CD4-positive, alpha-beta T cell treated with Interleukin-17A for 4 hours (primary cell): ENCODE measurements at regions not wholly inside any gene's neighbourhood (a gene's known extent, or its start where the extent isn't known, plus 50 kb on each side); places are given as distances from the start of the nearest gene placed in this dataset.
A peak's percentile ranks its signal among the peaks of the same experiment; 100 is the strongest.

ENCODE experiments used
- DNase-seq: peaks from one replicate; pipeline ENCODE4 v3.0.0-alpha.2; 2020; ENCODE audit warnings: mixed read lengths

DNA sequence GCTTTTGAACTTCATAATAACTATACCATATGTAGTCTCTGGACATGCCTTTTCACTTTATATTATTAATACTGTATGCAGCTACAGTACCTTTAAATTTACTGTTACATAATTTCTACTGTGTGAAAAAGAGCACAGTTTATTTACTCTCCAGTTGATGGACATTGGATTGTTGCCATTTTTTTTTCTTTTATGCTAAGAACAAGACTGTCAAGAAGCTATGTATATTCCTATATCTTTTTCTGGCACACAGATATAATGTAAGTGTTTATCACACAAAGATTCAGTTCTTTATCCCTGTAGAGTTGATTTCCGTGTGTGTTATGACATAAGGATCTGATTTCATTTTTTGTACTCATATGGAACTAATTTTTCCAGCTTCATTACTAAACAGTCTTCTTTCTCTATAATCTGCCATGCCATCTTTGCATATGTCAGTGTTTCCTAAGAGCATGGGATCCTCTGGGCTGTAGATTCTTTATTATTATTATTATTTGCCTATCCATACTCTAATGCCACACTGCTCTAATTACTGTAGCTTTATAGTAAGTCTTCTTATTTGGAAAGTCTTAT, 593.0 kb upstream of the ATP2B1 start:
- DNase-seq = no peak

DNA sequence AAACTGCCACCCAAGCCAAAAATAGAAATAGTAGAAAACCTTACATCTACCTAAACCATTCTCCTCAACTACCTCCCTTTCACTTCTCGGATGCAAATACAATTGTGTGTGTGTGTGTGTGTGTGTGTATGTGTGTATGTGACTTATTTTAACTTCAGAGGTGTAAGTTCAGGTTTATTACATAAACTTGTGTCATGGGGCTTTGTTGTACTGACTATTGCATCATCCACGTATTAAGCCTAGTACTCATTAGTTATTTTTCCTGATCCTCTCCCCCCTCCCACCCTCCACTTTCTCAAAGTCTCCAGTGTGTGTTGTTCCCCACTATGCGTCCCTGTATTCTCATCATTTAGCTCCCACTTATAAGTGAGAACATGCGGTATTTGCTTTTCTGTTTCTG, 592.5 kb upstream of the ATP2B1 start:
- DNase-seq = no peak

- DNase-seq = no peak
Observed at GRCh38 chr12:90299666-90300065, 591.0 kb upstream of the ATP2B1 start.

- DNase-seq = no peak
Observed at GRCh38 chr12:90299121-90299520, 590.5 kb upstream of the ATP2B1 start.

DNA sequence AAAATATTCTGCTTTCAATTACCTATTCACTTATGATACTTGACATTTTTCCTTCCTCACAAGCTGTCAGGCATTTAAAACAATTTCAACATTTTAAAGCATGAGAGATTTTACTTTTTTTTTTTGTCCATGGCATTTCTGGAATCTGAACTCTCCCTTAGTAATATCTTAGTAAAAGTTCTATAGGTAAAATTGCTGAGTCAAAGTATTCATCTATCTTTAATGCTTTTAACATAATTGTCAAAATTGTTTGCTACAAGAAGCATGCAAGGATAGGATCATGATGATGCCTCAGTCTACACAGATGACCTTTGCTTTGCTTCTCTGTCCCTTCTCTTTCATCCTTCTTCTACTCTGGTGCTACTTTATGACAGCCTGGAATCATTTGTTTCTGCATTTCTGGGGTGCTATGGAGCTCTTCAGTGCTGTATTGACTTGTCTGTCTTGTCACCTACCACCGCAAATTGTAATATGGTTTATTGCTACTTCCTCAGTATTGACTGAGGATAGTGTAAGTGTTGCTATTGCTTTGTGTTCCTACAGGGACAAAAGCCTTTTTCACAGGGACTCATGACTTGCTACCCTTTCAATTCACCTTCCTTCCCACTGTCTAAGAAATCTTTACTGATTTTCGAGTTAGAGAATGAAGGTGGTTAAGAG, 589.8 kb upstream of the ATP2B1 start:
- no peak for DNase-seq

DNA sequence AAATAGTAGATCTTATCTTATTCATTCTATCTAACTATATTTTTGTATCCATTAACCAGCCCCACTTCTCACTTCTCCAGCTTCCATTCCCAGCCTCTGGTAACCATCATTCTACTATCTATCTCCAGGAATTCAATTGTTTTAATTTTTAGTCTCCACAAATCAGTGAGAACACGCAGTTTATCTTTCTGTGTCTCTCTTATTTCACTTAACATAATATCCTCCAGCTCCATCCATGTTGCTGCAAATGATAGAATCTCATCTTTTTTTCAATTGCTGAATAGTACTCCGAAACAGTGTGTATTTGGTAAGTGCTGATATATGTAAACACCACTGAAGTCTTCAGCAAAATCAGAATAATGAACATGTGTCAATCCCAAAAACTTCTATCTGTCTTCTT, 587.2 kb upstream of the ATP2B1 start:
- DNase-seq = no peak

DNA sequence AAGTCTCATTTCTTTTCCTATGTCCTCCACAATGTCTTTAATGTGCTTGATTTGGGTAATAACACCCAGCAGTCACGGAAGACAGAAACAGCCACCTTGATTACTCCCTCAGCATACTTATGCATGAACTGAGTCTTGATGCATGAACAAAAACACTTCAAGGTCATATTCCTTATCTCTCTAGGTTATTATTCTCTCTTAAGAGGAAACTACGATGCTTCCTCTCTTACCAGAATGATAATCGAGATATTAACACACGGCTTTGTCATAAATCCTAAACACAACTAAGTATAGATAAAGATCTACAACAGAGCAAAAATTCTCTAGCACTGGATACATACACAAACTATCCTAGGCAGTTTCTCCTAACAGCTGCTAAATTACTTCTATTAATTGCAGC, 583.5 kb upstream of the ATP2B1 start:
- no peak for DNase-seq

DNA sequence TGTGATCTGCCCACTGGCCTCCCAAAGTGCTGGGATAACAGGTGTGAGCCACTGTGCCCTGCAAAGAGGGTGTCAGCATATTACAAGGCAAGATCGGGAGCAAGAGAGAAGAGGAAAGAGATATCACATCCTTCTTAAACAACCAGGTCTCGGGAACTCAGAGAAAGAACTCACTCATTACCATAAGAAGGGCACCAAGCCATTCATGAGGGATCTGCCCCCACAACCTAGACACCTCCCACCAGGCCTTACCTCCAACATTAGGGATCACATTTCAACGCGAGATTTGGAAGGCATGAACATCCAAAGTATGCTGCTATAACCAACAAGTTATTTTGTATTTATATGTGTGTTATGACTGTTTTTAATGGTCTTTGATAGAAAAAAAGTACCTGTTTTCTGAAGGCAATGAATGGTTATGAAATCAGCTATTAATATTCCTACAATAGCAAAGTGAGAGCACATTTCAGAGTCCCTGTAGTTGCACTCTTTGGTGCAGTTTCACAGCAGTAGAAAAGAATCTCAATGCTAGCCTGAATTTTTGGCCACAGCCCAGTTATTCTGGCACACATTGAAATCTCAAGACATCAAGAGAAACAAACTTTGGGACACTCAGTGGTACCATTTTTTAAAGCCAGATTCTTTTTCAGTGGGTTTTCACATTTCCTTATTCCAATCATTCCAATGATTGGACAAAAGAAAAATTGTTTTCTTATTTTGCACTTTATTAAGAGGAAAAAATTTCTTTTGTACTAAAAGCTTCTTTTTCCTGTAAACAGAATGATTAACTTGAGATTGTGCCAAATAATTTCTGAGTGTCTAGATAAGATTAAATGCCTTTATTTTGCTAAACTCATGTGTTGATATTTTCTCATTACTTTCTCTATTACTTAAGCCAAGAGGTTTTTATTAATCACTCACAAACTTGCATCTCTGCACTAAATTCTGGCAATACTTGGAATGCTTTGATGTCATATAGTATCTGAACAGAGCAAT, 582.6 kb upstream of the ATP2B1 start:
- no peak for DNase-seq

GRCh38 chr12:90287585-90287984, 578.9 kb upstream of the ATP2B1 start:
- DNase-seq = no peak

GRCh38 chr12:90281154-90281868, 572.7 kb upstream of the ATP2B1 start:
- DNase-seq = no peak

DNA sequence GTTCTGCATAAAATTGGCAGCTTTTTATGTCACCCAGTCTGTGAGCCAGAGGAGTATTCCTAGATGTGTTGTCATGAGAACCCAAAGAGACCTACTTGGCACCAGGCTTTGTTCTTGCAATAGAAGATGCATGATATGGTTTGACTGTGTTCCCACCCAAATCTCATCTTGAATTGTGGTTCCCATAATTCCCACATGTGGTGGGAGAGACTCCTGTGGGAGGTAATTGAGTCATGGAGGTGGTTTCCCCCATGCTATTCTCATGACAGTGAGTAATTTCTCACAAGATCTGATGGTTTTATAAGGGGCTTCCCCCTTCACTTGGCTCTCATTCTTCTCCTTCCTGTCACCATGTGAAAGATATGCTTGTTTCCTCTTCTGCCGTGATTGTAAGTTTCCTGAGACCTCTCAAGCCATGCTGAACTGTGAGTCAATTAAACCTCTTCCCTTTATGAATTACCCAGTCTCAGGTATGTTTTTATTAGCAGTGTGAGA, 572.0 kb upstream of the ATP2B1 start:
- no peak for DNase-seq

GRCh38 chr12:90280033-90280432, 571.4 kb upstream of the ATP2B1 start:
- DNase-seq = no peak

GRCh38 chr12:90275088-90275487, 566.5 kb upstream of the ATP2B1 start:
- DNase-seq = no peak

GRCh38 chr12:90274407-90274806, 565.8 kb upstream of the ATP2B1 start:
- DNase-seq = no peak

DNA sequence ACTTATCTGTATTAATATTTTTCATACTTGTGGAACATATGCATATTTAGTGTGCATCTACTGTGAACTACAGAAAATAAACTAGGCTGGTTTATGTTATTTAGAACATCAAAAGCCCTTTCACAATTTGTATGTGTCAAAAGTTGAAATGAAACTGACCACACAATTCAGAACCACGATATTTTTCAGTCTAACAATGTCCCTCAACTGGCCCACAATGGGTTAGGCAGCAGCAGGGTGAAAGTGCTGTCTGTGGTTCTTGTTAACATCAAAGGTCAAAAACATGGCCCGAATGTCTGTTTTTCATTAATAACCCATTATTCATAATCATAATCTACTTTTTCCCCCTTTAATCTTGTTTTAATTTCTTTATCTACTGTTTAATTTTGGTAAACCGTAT, 559.9 kb upstream of the ATP2B1 start:
- DNase-seq = no peak

DNA sequence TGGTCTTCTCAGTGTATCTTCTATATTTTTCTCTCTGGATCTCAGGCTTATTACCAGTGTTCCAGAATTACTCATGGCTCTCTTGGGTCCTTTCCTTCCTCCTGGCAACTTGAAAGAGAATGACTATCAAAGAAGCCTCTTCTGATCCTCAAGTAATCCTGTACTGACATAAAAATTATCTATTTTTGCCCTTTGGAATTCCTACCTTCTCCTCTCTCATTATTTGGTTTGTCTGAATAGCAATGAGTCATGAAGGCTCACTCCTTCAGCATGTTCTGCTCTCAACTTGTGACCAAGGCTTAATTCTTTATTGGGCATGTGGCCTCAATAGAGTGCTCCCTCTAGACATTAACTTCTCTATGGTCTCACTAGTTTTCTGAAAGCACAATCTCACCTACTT, 553.6 kb upstream of the ATP2B1 start:
- no peak for DNase-seq

DNA sequence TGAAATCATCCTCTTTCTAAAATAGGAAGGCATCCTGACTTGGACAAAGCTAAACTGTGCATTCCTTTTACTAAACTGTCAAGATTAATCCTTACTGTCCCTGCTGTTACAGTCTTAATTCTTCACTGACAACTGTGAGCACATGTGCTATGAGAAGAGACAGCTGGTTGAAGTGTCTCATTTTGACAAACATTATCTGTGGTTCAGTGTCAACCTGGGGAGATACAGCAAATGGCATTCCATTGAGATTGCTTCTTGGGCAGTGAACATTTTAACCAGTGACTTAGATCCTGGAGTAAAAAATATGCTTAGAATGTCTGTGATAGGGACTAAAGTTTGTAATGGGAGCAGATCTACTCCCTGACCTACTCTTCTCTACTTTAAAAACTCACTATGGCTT, 552.6 kb upstream of the ATP2B1 start:
- DNase-seq = no peak

- no peak for DNase-seq
Observed at GRCh38 chr12:90260136-90260535, 551.5 kb upstream of the ATP2B1 start.

DNA sequence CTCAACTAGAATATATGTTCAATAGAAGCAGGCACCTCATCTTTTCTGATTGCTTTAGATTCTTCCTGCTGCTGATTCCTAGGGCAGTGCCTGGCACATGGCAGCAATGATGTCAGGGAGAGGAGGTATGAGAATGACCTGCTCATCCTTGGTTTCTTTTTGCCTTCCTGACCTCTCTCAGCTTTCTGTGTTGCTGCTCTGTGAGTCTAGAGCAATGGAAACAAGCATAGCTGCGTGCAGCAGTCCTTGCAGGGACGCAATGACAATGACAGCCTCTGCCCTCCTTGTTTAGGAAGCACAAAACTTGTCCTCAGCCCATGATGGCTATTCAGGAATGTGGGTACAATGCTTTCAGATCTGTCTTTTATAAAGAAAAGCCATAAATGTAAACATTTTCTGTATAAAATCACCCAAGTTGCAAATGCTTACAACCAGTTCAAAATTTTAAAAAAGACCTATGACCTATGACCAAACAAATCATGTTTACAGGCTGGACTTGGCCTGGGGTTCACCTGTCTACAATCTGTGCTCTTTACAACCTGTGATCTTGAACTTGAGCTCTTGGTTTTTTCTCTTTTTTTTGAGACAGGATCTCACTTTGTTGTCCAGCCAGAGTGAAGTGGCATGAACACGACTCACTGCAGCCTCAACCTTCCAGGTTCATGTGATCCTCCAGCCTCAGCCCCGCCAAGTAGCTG, 549.4 kb upstream of the ATP2B1 start:
- no peak for DNase-seq

- DNase-seq = no peak
Observed at GRCh38 chr12:90254796-90255195, 546.2 kb upstream of the ATP2B1 start.

DNA sequence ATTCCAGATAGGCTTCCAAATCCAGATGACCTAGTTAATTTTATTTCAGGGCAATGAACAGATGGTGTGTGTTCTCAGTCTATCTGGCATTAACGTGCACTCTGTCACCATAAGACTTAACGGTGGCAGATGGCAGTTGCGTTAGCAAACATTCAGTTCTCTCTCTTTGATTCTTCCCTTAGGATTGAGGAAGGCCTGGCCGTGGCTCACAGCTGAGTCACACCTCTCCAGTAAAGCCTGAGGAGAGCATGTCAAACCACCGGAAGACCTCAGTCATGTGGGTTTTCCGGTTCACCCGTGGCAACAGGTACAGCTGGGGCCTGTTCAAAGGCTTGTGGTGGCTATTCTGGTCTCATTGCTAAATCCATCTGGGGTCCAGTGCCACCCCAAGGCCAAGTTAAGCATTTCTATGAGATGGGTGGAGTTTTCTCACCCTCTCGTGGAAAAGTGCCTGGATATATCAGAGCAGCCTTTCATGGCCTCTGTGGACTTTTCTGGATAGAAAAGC, 545.1 kb upstream of the ATP2B1 start:
- peak; percentile 29 for DNase-seq

DNA sequence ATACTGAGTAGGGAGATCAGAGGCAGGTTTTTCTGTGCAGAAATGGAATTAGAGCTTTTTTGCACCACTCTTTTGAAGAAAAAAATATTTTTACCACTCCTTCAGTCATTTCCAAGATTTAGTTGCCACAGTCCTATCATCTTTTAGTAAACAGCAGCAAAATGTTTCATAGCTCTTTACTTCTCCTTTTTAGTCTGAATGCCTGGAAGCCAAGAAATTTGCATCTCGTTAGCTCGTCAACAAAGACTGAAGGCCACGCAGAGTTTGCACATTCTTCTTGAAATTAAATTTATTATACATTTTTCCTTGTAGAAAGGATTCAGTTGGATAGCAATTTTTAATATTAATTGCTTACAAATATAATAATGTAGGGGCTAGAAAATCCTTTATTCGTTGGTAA, 544.5 kb upstream of the ATP2B1 start:
- no peak for DNase-seq
